NCI-H69 (cell line): ENCODE measurements at regions not wholly inside any gene's neighbourhood (a gene's known extent, or its start where the extent isn't known, plus 50 kb on each side); places are given as distances from the start of the nearest gene placed in this dataset.
A peak's percentile ranks its signal among the peaks of the same experiment; 100 is the strongest.
"Not testable (repeated sequence)": the region's sequence is repeated elsewhere in the genome, so short reads cannot be mapped to it uniquely, and the experiment has no call there.

ENCODE experiments used
- DNase-seq: peaks from one replicate; lab custom pipeline; 2025; lab: John Stamatoyannopoulos, UW

DNA sequence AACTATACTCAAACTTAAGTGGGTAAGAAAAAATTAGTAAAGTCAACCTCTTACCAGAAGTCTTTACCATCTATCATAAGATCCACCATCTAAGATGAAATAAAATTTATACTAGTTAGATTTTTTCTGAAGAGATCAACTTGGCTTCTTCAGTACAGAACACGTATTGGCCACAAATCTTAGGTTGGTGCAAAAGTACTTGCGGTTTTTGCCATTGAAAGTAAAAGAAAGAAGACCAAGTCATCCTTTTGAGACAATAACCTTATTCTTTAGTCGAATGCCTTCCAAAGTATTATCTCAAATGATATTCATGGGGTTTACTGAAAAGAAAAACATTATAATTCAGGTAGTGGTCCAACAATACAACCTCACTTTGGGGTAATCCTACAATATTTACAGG is 292.6 kb upstream of the PTCHD4 start:
- DNase-seq, result no peak

- DNase-seq, result peak; percentile 62
Observed at GRCh38 chr6:48401016-48401415, 290.0 kb upstream of the PTCHD4 start.

- DNase-seq, result no peak
Observed at GRCh38 chr6:48397887-48398286, 286.9 kb upstream of the PTCHD4 start.

GRCh38 chr6:48389146-48390043 is 278.4 kb upstream of the PTCHD4 start:
- peak; percentile 96 for DNase-seq

- peak; percentile 48 for DNase-seq
Observed at GRCh38 chr6:48388044-48388443, 277.0 kb upstream of the PTCHD4 start.

- DNase-seq, result peak; percentile 70
Observed at GRCh38 chr6:48378884-48379407, 267.9 kb upstream of the PTCHD4 start.

DNA sequence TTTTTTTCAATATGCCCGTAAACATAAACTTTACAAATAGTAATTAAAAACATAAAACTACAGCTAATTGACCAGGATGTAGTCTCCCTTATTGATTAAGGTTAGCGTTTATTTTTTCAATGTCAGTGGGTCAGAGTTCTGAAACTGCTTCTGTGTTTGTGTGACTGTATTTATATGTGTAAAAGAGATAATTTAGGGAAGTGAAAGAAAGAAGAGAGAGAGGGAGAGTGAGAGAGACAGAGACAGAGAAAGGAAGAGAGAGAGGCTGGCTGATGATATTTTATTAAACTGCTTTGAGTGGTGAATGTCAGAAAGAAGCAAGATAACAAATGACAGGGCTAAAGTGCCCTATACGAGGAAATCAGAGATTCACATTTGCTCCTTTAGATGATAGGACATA is 266.1 kb upstream of the PTCHD4 start:
- no peak for DNase-seq

- DNase-seq, result not testable (repeated sequence)
Observed at GRCh38 chr6:48371226-48371625, 260.2 kb upstream of the PTCHD4 start.

DNA sequence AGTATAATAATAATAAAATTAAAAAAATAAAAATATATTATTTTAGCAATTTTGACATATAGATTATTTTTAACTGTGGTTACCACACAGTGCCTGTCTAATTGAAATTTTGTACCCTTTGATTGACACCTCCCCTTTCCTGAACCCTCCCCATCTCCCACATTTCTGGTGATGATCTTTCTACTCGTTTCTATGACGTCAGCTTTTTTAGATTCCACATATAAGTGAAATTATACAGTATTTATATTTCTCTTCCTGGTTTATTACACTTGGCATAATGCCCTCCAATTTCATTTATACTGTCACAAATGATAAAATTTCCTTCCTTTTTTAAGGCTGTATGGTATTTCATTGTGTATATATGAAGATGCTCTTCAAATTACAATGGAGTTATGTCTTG is 258.1 kb upstream of the PTCHD4 start:
- no peak for DNase-seq

DNA sequence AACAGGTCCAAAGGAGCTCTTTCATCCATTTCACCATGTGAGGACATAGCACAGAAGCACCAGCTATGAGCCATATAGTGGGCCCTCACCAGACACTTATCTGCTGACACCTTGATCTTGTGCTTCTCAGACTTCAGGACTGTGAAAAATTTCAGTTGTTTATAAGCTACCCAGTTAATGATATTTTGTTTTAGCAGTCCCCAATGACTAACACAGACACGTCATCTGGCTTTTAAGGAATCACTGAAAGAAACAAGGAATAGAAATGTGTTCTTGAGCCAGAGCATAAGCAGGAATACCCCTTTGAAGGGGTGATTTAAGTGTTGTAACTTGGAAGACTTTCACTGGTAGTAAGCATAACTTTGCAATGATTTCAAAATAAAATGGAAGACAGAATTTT is 214.7 kb upstream of the PTCHD4 start:
- no peak for DNase-seq

GRCh38 chr6:48318670-48319069 is 207.7 kb upstream of the PTCHD4 start:
- DNase-seq, result no peak

GRCh38 chr6:48315915-48316314 is 204.9 kb upstream of the PTCHD4 start:
- no peak for DNase-seq

DNA sequence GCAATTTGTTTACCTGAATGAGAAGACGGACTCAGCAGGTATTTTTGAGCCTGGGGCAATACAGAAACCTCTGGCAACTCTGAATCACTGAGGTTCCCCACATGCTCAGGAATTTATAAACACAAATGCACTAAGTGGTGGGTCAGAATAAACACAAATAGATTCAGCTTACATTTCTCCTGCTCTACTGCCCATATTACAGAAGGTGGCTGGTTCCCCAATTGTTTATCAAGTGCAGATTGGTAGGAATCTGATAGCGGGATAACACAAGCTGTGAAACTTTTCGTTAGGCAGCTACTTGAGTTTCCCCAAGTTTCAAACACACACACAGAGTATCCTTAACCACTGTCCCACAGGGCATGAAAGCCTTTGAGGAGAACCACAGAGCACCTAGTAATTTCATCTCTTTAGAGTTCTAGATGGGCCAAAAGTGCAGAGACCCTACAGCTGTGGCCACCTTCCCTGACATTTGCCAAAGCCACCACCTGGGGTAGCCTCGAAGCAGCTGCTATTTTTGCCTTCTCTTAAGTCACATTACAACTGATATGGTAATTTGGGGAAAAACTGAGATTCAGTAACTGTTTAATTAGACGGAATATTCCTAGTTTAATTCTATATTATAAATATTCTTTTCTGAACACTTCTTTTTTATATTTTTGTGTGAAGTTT is 204.2 kb upstream of the PTCHD4 start:
- DNase-seq, result no peak

DNA sequence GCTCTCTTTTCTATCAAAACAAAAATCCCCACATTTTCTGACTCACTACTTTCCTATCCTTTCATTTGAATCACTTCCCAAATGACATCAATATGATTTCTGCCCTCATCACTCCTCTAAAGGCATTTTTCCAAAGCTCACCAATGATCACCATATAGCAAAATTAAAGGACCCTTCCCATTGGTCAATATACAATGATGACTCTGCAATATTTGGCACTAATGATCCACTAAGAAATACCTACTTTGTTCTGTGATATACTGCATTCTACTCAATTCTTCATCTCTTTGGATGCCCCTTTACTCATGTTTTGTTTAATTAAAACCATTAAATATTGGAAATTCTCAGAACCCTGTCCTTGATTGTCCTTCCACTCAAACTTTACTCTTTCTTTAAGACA is 200.3 kb upstream of the PTCHD4 start:
- DNase-seq, result no peak

- DNase-seq, result no peak
Observed at GRCh38 chr6:48307573-48307972, 196.6 kb upstream of the PTCHD4 start.

DNA sequence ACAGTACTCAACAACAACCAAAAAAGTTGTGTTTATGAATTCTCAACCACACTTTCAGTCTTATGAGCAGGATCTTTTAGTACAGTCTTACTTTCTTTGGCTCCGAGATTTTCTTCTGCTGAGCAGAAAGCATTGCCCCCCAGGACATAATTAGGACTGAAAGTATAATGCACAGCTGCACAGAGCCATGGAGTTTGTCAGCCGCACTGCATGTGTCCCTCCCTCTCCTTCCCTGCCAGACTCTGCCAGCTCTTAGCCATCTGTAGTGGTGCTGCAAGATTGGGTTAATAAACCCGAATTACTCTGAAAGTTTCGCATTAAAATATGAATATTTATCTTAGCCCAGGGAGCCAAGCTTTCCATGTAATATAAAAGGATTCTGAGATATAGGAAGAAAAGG is 179.6 kb upstream of the PTCHD4 start:
- DNase-seq, result peak; percentile 91

DNA sequence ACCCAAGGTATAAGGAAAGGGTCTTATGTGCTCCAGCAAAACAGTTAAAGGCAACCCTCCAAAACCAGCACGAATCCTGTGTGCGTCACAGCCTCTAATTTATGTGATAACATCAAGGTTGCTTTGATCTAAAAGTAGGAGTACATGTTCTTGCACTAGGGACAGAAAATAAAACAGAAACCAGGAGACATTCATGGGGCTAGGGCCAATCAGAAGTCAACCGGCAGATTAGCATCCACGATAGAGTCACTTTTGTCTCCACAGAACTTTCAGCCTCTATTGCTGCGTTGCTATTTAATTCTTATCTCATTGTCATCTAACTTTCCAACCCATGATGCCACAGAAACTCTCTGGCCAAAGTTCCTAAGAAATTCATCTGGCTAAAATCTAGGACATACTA is 178.8 kb upstream of the PTCHD4 start:
- DNase-seq, result no peak

DNA sequence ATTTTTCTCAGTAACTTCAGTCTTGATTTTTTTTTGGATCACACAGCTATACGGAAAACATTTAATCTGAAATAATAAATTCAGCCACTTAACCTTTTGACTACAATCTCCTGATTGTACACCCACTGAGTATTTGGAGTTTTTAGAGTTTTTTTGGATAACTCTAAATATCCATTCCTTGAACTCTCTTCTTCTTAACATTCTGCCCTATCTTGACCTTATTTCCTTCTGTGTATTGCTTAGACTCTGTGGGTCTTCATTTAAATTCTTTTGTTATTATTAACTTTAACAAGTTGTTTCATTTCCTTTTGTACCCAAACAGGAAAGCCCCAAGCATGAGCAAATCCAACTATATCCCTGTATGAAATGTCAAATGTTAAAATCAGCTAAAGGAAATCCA is 170.2 kb upstream of the PTCHD4 start:
- no peak for DNase-seq

DNA sequence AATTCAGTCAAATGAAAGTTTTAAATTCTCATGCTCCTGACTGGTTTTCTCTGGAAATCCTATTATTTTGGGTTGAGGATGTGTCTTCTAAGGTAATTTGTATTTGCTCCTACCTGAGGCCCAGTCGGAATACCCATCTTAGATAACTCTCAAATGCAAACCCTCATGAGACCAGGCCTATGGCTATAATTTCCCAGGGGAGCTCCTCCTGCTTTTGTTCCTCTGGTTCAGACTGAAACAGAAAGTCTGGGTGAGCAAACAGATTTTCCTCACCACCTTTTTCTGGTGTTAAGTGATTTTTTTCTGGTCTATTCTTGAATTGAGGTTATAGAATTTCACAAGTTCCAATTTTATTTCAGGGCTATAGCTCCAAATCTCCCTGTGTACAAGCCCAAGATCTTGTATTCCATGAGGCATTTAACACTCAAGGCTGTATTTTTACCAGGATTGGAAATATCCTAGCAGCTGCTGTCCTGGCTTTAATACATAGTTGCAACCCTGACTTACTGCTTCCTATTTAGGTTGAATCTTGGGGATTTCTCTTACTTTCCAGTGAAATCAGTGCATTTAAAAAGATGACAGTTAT is 169.1 kb upstream of the PTCHD4 start:
- peak; percentile 93 for DNase-seq

GRCh38 chr6:48278261-48278660 is 167.3 kb upstream of the PTCHD4 start:
- peak; percentile 65 for DNase-seq

DNA sequence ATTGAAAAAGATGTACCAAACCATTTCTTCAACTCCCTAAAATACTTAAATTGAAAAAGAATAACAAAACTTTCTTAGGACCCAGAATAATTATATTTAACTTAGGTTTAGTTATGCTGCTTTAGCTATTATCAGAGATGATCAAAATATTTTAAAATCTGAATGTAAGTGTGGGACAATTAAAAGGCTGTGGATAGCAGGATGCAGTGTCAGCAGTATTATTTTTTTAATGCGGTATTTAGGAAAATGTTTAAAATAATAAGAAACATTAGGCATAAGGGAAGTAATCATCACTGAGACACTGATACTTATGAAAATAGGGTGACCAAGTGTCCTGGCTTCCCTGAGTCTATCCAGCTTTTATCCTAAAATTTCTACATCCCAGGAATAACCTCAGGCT is 161.5 kb upstream of the PTCHD4 start:
- no peak for DNase-seq

GRCh38 chr6:48255094-48255493 is 144.1 kb upstream of the PTCHD4 start:
- DNase-seq, result peak; percentile 66

DNA sequence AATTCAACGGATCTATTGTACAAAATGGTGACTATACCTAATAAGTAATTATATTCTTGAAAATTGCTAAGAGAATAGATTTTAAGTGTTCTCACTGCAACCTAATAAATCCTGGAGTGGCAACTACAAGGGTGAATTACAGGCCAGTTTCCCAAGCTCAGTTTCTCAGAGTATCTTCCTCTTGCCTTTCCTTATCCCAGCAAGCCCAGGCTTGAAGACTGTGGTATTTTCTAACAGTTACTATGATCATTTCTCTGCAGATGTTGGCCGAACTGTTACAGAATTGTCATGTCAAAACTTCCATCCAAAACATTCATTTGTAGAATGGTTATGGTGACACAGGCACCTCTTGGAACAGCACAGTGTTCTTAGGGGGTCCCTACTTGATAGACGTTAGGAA is 138.1 kb upstream of the PTCHD4 start:
- DNase-seq, result no peak
